Spleen (tissue), 11 donors: ENCODE measurements at regions not wholly inside any gene's neighbourhood (a gene's known extent, or its start where the extent isn't known, plus 50 kb on each side); places are given as distances from the start of the nearest gene placed in this dataset.

Experiments used
- DNase-seq: peaks from one replicate; pipeline ENCODE4 v3.0.0-alpha.2; 2020
- H3K27ac ChIP-seq, 8 donors: fragments of 200-600 bp; sonication (generic) in 7 of 8; 1 replicate in 4 of 8; 2 replicates in 4 of 8; pipeline versions ENCODE4 v1.5.0 to v1.8.0; 2016 to 2021; ENCODE audit warnings: inconsistent platforms in 4 of 8, mild to moderate bottlenecking in 4 of 8, moderate library complexity in 1 of 8
- H3K27me3 ChIP-seq, 7 donors: fragments of 200-600 bp; sonication (generic) in 6 of 7; replicated peaks in 1 of 7; 1 replicate in 4 of 7; 2 replicates in 3 of 7; pipeline versions ENCODE4 v1.5.0 to v1.8.0; 2016 to 2021; ENCODE audit warnings: inconsistent platforms in 3 of 7, mild to moderate bottlenecking in 1 of 7
- H3K36me3 ChIP-seq, 6 donors: fragments of 200-600 bp; sonication (generic) in 5 of 6; 1 replicate in 4 of 6; 2 replicates in 2 of 6; pipeline versions ENCODE4 v1.5.0 to v1.8.0; 2016 to 2021; ENCODE audit warnings: inconsistent platforms in 2 of 6
- H3K4me1 ChIP-seq, 6 donors: fragments of 200-600 bp; sonication (generic) in 5 of 6; 1 replicate in 3 of 6; 2 replicates in 3 of 6; pipeline versions ENCODE4 v1.5.0 to v1.8.0; 2016 to 2021; ENCODE audit warnings: inconsistent platforms in 3 of 6
- H3K4me3 ChIP-seq, 8 donors: fragments of 200-600 bp; sonication (generic) in 7 of 8; 1 replicate in 4 of 8; 2 replicates in 4 of 8; pipeline versions ENCODE4 v1.5.0 to v1.8.0; 2016 to 2021; ENCODE audit warnings: inconsistent platforms in 4 of 8, mild to moderate bottlenecking in 4 of 8, moderate library complexity in 2 of 8
- H3K9me3 ChIP-seq, 8 donors: fragments of 200-600 bp; sonication (generic) in 7 of 8; 1 replicate in 4 of 8; 2 replicates in 4 of 8; pipeline versions ENCODE4 v1.5.0 to v1.8.0; 2016 to 2021; ENCODE audit warnings: inconsistent platforms in 4 of 8
- POLR2A ChIP-seq, 3 donors: fragments of 450-650 bp; IDR thresholded peaks; one replicate each; pipeline ENCODE4 v1.5.1; 2017; ENCODE audit warnings: antibody characterized with exemption in 3 of 3, mild to moderate bottlenecking in 1 of 3
- POLR2AphosphoS5 ChIP-seq, 3 donors: sonication (generic); formaldehyde crosslinking; IDR thresholded peaks; one replicate each; pipeline ENCODE4 v1.5.1; 2017; ENCODE audit warnings: antibody characterized with exemption in 3 of 3
- whole genome bisulfite sequencing, 5 donors: extraction: QIAGEN DNeasy Blood & Tissue Kit in 3 of 5; methylation state at CpG; one replicate each; pipeline versions ENCODE4 v1.1.5 to v1.1.7; 2013 to 2018; 5-methylcytosine and 5-hydroxymethylcytosine counted together
- intact Hi-C: fragments of 100-400 bp; cut with DNase I; formaldehyde crosslinking; loops from one replicate; pipeline ENCODE4 v1.15.0; 2023; ENCODE audit warnings: low total_unique reads
- TF ChIP-seq, protein P1 (sequence below), 11 experiments: fragments of 200-600 bp in 7 of 11; fragments of 450-650 bp in 4 of 11; sonication (generic) in 4 of 11; IDR thresholded peaks in 8 of 11; conservative IDR thresholded peaks in 3 of 11; 1 replicate in 7 of 11; 2 replicates in 4 of 11; pipeline versions ENCODE4 v1.4.0 to v1.8.0; 2016 to 2021; ENCODE audit warnings: antibody characterized with exemption in 11 of 11, inconsistent platforms in 4 of 11, mild to moderate bottlenecking in 1 of 11
- donor health status: healthy with polysubstance abuse.
- donor health status: DM: no; HTN: no; CAD: no; lungs with moderate emphysema.
- donor health status: DM: no; HTN: no; CAD: no.
- donor health status: Bipolar disorder and iron deficiency.
- donor health status: healthy.
- donor health status: DM: no; HTN: no; CAD: no.
- donor health status: DM: yes; HTN: yes; CAD: no.

DNA sequence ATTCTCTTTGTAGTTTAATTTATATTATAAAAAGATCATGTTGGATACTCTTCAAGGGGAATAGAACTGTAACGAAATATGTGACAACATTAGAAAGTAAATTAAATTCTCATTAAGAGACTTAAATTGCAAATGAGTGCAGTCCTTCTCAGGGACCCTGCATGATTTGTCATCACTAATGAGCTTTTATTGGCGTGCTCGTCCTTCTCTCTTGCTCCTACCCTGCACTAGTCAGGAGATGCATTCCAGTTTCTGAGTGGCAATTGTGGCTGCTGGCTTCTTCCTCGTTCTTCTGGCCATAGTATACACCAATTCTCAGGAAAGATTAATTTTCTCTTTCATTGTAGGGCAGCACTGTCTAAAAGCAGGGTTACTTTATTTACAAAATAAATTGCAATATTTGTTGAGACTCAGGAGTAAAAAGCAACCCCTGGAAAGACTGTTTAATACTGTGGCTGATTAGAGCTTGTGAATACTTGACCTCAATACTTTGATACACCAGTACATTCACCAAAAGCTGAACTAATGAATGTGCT lies 376.3 kb upstream of the CHD1 start:
- Histone ChIP-seq H3K4me1 (no peaks in the 10 kb centered on the region), H3K9me3 (peaks cover 0 to 11% (median 0%) of the 10 kb centered on the region in 8 donors), H3K27ac (no peak overlapping the region), H3K4me3 (no peak overlapping the region), H3K27me3 (no peaks in the 10 kb centered on the region), H3K36me3 (no peaks in the 10 kb centered on the region)
- TF ChIP-seq POLR2A (IDR thresholded peaks at IDR 0.05), result no peak
- no peak for TF ChIP-seq POLR2AphosphoS5 (IDR thresholded peaks at IDR 0.05)
- TF ChIP-seq, protein P1, sequence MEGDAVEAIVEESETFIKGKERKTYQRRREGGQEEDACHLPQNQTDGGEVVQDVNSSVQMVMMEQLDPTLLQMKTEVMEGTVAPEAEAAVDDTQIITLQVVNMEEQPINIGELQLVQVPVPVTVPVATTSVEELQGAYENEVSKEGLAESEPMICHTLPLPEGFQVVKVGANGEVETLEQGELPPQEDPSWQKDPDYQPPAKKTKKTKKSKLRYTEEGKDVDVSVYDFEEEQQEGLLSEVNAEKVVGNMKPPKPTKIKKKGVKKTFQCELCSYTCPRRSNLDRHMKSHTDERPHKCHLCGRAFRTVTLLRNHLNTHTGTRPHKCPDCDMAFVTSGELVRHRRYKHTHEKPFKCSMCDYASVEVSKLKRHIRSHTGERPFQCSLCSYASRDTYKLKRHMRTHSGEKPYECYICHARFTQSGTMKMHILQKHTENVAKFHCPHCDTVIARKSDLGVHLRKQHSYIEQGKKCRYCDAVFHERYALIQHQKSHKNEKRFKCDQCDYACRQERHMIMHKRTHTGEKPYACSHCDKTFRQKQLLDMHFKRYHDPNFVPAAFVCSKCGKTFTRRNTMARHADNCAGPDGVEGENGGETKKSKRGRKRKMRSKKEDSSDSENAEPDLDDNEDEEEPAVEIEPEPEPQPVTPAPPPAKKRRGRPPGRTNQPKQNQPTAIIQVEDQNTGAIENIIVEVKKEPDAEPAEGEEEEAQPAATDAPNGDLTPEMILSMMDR (IDR thresholded peaks at IDR 0.05 in 8 of 11, conservative IDR thresholded peaks at IDR 0.05 in 3 of 11), result no peak
- 57 to 64% (median 59%) methylated on average over 4 of the region's 4 CpGs for WGBS, 5 donors
- intact Hi-C loops, result no loop called here
- no peak for DNase-seq

DNA sequence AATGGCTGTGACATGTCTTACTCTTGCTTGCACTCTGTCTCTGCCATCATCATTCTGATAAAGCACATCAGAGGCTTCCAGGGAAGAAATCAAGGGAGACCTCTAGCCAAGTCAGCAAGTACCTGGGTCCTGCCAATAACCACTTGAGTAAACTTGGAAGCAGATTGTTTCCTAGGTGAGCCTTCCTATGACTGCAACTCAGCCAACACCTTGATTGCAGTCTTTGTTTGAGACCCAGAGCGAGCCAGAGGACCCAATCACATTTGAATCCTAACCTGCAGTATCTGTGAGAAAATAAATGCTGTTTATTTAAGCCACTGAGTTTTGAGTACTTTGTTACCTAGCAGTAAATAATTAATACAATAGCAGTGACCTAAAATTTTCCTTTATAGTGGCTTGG lies 356.8 kb upstream of the CHD1 start:
- no peak for DNase-seq
- intact Hi-C loops, result no loop called here
- no peaks in the 10 kb centered on the region for H3K36me3 ChIP-seq
- no peak overlapping the region for H3K27ac ChIP-seq
- no peaks in the 10 kb centered on the region for H3K27me3 ChIP-seq
- no peak overlapping the region for H3K4me3 ChIP-seq
- H3K9me3 ChIP-seq, result no peaks in the 10 kb centered on the region
- TF ChIP-seq POLR2A (IDR thresholded peaks at IDR 0.05) (no peak), POLR2AphosphoS5 (IDR thresholded peaks at IDR 0.05) (no peak)
- TF ChIP-seq, protein P1 (IDR thresholded peaks at IDR 0.05 in 8 of 11, conservative IDR thresholded peaks at IDR 0.05 in 3 of 11), result no peak
- WGBS, 5 donors, result 55 to 86% (median 76%) methylated on average over 1 of the region's 1 CpG
- no peaks in the 10 kb centered on the region for H3K4me1 ChIP-seq

DNA sequence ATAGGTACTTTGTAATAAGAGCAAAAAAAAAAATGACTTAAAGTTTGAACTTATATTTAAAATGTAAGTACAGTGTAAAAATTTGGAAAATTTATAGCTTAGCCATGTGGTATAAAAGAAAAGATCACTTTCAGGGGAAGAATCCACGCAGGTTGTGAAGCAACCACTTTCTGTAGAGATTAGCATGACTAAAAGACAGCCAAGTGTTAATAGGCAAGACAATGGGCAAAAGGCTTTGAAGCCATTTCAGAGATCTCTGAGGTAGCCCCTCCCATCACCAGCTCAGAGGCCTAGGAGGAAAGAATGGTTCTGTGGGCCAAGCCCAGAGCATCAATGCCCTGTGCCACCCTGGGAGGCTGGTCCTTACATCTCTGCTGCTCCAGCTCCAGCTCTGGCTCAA lies 346.3 kb upstream of the CHD1 start:
- Histone ChIP-seq H3K27ac (no peak overlapping the region), H3K9me3 (peaks cover 0 to 10% (median 0%) of the 10 kb centered on the region in 8 donors), H3K4me1 (no peaks in the 10 kb centered on the region), H3K4me3 (no peak overlapping the region), H3K27me3 (no peaks in the 10 kb centered on the region), H3K36me3 (no peaks in the 10 kb centered on the region)
- no peak for DNase-seq
- TF ChIP-seq POLR2A (IDR thresholded peaks at IDR 0.05) (no peak), POLR2AphosphoS5 (IDR thresholded peaks at IDR 0.05) (no peak)
- TF ChIP-seq, protein P1 (IDR thresholded peaks at IDR 0.05 in 8 of 11, conservative IDR thresholded peaks at IDR 0.05 in 3 of 11), result no peak
- intact Hi-C loops, result no loop called here
- 75 to 91% (median 83%) methylated on average over 1 of the region's 1 CpG for WGBS, 5 donors

DNA sequence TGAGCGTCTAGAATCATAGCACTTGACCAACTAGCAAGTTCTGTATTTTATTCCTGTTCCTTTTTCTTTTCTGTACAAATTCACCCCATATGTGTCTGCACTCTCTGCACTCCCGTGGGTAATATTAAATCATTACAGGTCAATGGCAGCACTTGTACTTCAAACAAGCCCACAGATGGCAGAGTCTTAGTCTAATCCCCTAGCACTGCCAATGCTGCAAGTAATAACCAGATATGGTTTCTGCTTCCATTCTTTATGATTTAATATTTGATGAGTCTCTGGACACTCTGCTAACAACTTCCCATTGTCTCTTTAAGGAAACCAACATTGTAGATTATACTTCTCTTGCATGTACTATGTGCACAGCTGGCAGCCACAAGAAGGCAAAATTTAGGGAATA lies 343.8 kb upstream of the CHD1 start:
- no peak for DNase-seq
- no peak for TF ChIP-seq POLR2A (IDR thresholded peaks at IDR 0.05)
- TF ChIP-seq, protein P1 (IDR thresholded peaks at IDR 0.05 in 8 of 11, conservative IDR thresholded peaks at IDR 0.05 in 3 of 11), result no peak
- TF ChIP-seq POLR2AphosphoS5 (IDR thresholded peaks at IDR 0.05), result no peak
- Histone ChIP-seq H3K4me1 (no peaks in the 10 kb centered on the region), H3K27me3 (no peaks in the 10 kb centered on the region), H3K4me3 (no peak overlapping the region), H3K9me3 (peaks cover 0 to 10% (median 0%) of the 10 kb centered on the region in 8 donors), H3K36me3 (no peaks in the 10 kb centered on the region), H3K27ac (no peak overlapping the region)
- 63 to 84% (median 64%) methylated on average over 2 of the region's 2 CpGs for WGBS, 5 donors
- intact Hi-C loops, result no loop called here
